ENCODE measurements at regions not wholly inside any gene's neighbourhood (a gene's known extent, or its start where the extent isn't known, plus 50 kb on each side); places are given as distances from the start of the nearest gene placed in this dataset.

DNA sequence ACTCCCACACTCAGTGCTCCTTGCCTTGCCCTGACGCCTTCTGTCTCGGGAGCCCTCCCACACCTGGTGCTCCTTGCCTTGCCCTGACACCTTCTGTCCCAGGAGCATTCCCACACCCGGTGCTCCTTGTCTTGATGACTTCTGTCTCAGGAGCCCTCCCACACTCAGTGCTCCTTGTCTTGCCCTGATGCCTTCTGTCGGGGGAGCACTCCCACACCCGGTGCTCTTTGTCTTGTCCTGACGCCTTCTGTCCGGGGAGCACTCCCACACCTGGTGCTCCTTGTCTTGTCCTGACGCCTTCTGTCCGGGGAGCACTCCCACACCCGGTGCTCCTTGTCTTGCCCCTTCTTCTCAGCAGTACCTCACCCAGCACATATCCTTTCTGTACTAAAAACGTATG, 207.2 kb upstream of the ADARB2 start:
- TF ChIP-seq, protein P1, sequence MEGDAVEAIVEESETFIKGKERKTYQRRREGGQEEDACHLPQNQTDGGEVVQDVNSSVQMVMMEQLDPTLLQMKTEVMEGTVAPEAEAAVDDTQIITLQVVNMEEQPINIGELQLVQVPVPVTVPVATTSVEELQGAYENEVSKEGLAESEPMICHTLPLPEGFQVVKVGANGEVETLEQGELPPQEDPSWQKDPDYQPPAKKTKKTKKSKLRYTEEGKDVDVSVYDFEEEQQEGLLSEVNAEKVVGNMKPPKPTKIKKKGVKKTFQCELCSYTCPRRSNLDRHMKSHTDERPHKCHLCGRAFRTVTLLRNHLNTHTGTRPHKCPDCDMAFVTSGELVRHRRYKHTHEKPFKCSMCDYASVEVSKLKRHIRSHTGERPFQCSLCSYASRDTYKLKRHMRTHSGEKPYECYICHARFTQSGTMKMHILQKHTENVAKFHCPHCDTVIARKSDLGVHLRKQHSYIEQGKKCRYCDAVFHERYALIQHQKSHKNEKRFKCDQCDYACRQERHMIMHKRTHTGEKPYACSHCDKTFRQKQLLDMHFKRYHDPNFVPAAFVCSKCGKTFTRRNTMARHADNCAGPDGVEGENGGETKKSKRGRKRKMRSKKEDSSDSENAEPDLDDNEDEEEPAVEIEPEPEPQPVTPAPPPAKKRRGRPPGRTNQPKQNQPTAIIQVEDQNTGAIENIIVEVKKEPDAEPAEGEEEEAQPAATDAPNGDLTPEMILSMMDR (conservative IDR thresholded peaks at IDR 0.05; ENCODE audit: low read length): no peak
- TF ChIP-seq EZH2phosphoT487 (IDR thresholded peaks at IDR 0.05; ENCODE audit: borderline replicate concordance, low read depth, low read length): no peak
